Stomach (tissue), 4 donors: ENCODE measurements at regions not wholly inside any gene's neighbourhood (a gene's known extent, or its start where the extent isn't known, plus 50 kb on each side); places are given as distances from the start of the nearest gene placed in this dataset.
"Not testable (repeated sequence)": the region's sequence is repeated elsewhere in the genome, so short reads cannot be mapped to it uniquely, and the experiment has no call there.

Source experiments
- POLR2A ChIP-seq, 4 donors: fragments of 450-650 bp; IDR thresholded peaks; one replicate each; pipeline ENCODE4 v1.6.1; 2016; ENCODE audit warnings: antibody characterized with exemption in 4 of 4, control low read depth in 2 of 4, mild to moderate bottlenecking in 1 of 4, moderate library complexity in 1 of 4
- POLR2AphosphoS5 ChIP-seq, 3 donors: sonication (generic); formaldehyde crosslinking; IDR thresholded peaks; one replicate each; pipeline ENCODE4 v1.6.1; 2016; ENCODE audit warnings: antibody characterized with exemption in 3 of 3
- TF ChIP-seq, protein P1 (sequence below), 7 experiments: fragments of 450-650 bp in 4 of 7; fragments of 200-600 bp in 3 of 7; sonication (generic) in 3 of 7; IDR thresholded peaks; one replicate each; pipeline ENCODE4 v1.5.1; 2016 to 2019; ENCODE audit warnings: antibody characterized with exemption in 7 of 7, control low read depth in 2 of 7, mild to moderate bottlenecking in 1 of 7

DNA sequence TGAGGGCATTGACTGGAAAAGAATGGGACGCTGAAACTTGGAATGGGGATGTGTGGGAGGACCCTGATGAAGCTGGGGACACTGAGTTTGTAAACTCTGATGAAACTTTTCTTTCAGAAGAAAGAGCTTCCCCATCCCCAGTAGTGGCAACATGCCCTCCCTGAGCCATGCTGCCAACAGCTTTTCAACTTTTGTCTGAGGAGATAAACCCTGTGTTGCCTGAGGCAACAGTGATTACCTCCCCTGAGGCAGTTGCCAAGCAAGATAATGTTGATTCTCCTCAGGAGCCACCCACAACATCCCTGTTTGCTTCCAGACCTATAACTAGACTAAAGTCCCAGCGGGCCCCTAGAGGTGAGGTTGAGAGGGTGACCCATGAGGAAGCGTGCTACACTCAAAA is 134.2 kb upstream of the DAB1 start:
- TF ChIP-seq, protein P1, sequence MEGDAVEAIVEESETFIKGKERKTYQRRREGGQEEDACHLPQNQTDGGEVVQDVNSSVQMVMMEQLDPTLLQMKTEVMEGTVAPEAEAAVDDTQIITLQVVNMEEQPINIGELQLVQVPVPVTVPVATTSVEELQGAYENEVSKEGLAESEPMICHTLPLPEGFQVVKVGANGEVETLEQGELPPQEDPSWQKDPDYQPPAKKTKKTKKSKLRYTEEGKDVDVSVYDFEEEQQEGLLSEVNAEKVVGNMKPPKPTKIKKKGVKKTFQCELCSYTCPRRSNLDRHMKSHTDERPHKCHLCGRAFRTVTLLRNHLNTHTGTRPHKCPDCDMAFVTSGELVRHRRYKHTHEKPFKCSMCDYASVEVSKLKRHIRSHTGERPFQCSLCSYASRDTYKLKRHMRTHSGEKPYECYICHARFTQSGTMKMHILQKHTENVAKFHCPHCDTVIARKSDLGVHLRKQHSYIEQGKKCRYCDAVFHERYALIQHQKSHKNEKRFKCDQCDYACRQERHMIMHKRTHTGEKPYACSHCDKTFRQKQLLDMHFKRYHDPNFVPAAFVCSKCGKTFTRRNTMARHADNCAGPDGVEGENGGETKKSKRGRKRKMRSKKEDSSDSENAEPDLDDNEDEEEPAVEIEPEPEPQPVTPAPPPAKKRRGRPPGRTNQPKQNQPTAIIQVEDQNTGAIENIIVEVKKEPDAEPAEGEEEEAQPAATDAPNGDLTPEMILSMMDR (IDR thresholded peaks at IDR 0.05), result not testable (repeated sequence)
- not testable (repeated sequence) for TF ChIP-seq POLR2A, POLR2AphosphoS5 (IDR thresholded peaks at IDR 0.05)
